Chondrocyte (in vitro differentiated cells): ENCODE measurements at regions not wholly inside any gene's neighbourhood (a gene's known extent, or its start where the extent isn't known, plus 50 kb on each side); places are given as distances from the start of the nearest gene placed in this dataset.

Experiments
- DNase-seq: peaks from one replicate; pipeline ENCODE4 v3.0.0; 2021; ENCODE audit warnings: mixed read lengths, low spot score
- H3K27ac Mint-ChIP-seq: one replicate; pipeline ENCODE4 v1.8.0; 2021; ENCODE audit warnings: mild to moderate bottlenecking, moderate library complexity, mixed read lengths; ENCODE audit not compliant: unreplicated experiment
- H3K27me3 Mint-ChIP-seq: 2 replicates; pipeline ENCODE4 v1.8.0; 2021; ENCODE audit warnings: low read depth, mixed read lengths
- H3K36me3 Mint-ChIP-seq: 2 replicates; pipeline ENCODE4 v1.8.0; 2021; ENCODE audit warnings: low read depth, mixed read lengths
- H3K4me1 Mint-ChIP-seq: 2 replicates; pipeline ENCODE4 v1.8.0; 2021; ENCODE audit warnings: low read depth, mild to moderate bottlenecking, mixed read lengths
- H3K4me3 Mint-ChIP-seq: one replicate; pipeline ENCODE4 v1.8.0; 2021; ENCODE audit warnings: mild to moderate bottlenecking, moderate library complexity, mixed read lengths; ENCODE audit not compliant: unreplicated experiment
- H3K9me3 Mint-ChIP-seq: 2 replicates; pipeline ENCODE4 v1.8.0; 2021; ENCODE audit warnings: low read depth, mixed read lengths
- TF ChIP-seq, protein P1 (sequence below): fragments of 200-600 bp; sonication (generic); IDR thresholded peaks from 2 replicates; pipeline ENCODE4 v1.5.0; 2021; ENCODE audit warnings: antibody characterized with exemption, mild to moderate bottlenecking, moderate library complexity

DNA sequence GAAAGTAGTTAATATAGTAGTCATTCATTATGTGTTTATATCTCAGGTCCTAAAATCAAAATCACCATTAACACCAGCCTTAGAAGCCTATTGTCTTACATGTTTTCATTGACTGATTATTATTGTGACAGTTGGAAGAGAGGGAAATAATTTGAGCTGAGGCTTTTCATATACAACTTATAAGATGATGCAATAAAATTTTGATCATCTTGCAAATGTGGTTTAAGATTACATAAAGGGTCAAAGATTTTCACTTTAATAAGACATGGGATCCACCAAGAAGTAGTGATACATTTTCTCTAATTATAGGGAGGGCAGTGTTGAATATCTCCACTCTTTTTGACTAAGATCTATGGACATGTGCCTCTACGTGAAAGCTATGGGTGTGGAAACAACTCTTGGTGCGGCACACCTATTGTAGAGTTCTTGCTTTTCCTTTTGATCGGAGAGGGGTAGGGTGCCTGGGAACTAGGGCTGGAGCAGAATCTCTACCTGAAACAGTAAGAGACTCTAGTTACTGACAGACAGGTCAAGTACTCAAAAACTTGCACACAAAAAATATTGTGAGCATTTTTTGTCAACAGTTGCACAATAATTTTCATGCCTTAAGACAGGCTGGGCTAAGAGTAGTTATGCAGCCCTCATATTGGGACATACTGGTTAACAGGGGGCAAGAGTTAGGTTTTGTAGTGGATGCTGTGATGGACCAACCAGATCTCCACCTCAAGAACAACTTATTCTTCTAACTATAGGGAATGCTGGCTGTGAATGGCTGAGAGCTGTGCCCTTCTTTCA is 139.3 kb upstream of the FST start:
- TF ChIP-seq, protein P1, sequence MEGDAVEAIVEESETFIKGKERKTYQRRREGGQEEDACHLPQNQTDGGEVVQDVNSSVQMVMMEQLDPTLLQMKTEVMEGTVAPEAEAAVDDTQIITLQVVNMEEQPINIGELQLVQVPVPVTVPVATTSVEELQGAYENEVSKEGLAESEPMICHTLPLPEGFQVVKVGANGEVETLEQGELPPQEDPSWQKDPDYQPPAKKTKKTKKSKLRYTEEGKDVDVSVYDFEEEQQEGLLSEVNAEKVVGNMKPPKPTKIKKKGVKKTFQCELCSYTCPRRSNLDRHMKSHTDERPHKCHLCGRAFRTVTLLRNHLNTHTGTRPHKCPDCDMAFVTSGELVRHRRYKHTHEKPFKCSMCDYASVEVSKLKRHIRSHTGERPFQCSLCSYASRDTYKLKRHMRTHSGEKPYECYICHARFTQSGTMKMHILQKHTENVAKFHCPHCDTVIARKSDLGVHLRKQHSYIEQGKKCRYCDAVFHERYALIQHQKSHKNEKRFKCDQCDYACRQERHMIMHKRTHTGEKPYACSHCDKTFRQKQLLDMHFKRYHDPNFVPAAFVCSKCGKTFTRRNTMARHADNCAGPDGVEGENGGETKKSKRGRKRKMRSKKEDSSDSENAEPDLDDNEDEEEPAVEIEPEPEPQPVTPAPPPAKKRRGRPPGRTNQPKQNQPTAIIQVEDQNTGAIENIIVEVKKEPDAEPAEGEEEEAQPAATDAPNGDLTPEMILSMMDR, result no peak
- Mint-ChIP-seq H3K9me3 (peaks cover 3% of the 10 kb centered on the region), H3K27me3 (no peaks in the 10 kb centered on the region)

DNA sequence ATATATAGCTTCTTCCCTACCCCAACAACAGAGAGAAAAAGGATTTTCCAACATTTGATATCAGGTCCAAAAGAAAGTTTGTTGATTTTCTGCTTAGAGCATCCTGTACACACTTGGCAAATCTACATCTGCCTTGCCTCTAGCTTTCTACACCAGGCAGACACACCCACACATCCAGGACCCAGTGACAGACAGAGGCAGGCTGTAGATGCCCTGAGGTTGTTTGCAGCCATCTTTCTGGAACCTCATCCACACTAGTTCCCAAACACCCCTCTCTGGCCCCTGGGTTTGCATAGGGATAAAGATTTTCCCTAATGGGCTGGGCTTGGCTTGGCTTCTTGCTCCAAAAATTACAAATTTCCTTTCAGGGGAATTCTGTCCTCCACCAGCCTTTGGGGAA is 138.2 kb upstream of the FST start:
- H3K4me1 Mint-ChIP-seq, result peaks cover 28% of the 10 kb centered on the region
- no peaks in the 10 kb centered on the region for H3K27me3 Mint-ChIP-seq

More for the DNA sequence above, 139.3 kb upstream of the FST start:
- Mint-ChIP-seq H3K36me3 (no peaks in the 10 kb centered on the region), H3K4me3 (no peak overlapping the region), H3K4me1 (peaks cover 28% of the 10 kb centered on the region), H3K27ac (no peak overlapping the region)
- DNase-seq, result no peak

DNA sequence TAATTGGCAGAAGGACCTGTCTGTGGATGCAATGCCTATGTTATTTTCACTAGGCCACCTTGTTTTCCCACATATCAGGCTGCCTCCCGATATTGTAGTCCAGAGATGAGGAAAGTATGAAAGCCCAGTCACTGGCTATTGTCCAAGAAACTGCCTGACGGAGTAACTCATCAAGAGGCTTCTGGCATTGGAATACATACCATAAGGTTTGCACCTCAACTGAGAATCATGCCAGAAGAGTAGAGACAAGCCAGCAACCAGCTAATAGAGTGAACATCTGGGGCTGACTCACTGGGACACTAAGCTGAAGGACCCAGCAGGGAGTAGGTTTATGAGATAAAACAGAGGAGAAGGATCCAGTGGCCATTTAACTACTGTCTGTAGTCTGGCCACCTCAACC is 137.2 kb upstream of the FST start:
- Mint-ChIP-seq H3K36me3 (no peaks in the 10 kb centered on the region), H3K9me3 (peaks cover 3% of the 10 kb centered on the region), H3K4me3 (no peak overlapping the region), H3K4me1 (peaks cover 28% of the 10 kb centered on the region), H3K27ac (no peak overlapping the region), H3K27me3 (no peaks in the 10 kb centered on the region)
- DNase-seq, result no peak
- TF ChIP-seq, protein P1, result no peak

More for the DNA sequence above, 138.2 kb upstream of the FST start:
- TF ChIP-seq, protein P1, result no peak
- Mint-ChIP-seq H3K4me3 (no peak overlapping the region), H3K36me3 (no peaks in the 10 kb centered on the region), H3K27ac (no peak overlapping the region), H3K9me3 (peaks cover 3% of the 10 kb centered on the region)
- DNase-seq, result no peak

DNA sequence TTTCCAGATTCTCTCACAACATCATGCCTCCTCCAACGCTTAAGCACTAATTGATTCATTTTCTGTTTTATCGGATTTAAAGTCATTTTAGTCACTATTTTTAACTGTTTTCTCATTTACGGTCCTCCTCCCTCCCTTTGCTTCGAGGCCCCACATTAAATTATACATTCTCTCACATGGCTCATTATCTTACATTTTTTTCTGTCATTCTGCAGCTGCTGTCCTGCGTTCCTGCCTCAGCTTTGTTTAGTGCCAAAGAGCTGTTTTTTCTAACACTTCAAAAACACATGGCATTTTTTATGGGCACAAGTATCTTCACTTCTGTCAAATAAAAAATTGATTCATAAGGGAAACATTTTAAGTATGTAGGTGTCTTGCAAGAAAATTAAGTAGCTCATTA is 130.1 kb upstream of the FST start:
- Mint-ChIP-seq H3K27me3 (no peaks in the 10 kb centered on the region), H3K9me3 (no peaks in the 10 kb centered on the region), H3K4me3 (no peak overlapping the region), H3K36me3 (no peaks in the 10 kb centered on the region), H3K4me1 (peaks cover 24% of the 10 kb centered on the region), H3K27ac (peak overlapping the region; percentile 15)
- no peak for DNase-seq
- TF ChIP-seq, protein P1, result no peak

DNA sequence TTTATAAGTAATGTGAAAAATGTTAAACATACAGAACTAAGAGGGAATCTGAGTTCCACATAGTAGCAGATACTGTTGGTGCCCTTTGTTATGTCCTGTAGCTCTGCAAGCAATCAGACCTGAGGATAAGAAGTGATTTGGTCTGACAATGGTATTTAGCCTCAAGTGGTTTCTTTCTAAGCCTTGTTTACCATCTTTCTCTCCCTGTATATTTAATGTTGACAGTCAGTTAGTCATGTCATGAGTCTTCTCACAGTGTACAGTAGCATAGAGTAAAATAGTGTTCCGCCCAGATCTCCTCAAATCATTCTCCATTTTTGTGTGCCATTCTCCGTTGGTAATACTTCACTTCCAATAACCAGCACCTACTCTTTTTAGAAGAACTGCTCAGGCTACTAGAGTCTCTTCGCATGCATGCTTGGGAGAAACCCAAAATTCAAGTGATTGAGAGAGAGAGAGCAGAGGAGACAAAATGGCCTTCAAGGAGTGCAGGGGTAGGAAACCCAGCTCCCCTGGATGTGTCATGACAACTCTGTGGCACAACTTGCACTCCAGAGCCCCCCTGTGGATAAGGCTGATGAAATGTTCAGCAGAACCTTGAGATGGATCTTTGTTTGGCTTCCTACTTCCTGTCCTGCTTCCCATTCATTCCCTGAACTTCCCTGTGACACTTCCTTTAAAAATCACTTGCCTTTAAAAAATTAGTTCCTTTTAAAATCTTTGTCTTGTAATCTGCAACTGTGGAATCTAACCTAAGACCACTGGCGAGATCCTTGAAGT is 129.2 kb upstream of the FST start:
- Mint-ChIP-seq H3K36me3 (no peaks in the 10 kb centered on the region), H3K4me3 (no peak overlapping the region), H3K27ac (no peak overlapping the region), H3K4me1 (peaks cover 32% of the 10 kb centered on the region), H3K27me3 (no peaks in the 10 kb centered on the region), H3K9me3 (no peaks in the 10 kb centered on the region)
- TF ChIP-seq, protein P1, result no peak
- no peak for DNase-seq
